ENCODE measurements at regions not wholly inside any gene's neighbourhood (a gene's known extent, or its start where the extent isn't known, plus 50 kb on each side); places are given as distances from the start of the nearest gene placed in this dataset.

DNA sequence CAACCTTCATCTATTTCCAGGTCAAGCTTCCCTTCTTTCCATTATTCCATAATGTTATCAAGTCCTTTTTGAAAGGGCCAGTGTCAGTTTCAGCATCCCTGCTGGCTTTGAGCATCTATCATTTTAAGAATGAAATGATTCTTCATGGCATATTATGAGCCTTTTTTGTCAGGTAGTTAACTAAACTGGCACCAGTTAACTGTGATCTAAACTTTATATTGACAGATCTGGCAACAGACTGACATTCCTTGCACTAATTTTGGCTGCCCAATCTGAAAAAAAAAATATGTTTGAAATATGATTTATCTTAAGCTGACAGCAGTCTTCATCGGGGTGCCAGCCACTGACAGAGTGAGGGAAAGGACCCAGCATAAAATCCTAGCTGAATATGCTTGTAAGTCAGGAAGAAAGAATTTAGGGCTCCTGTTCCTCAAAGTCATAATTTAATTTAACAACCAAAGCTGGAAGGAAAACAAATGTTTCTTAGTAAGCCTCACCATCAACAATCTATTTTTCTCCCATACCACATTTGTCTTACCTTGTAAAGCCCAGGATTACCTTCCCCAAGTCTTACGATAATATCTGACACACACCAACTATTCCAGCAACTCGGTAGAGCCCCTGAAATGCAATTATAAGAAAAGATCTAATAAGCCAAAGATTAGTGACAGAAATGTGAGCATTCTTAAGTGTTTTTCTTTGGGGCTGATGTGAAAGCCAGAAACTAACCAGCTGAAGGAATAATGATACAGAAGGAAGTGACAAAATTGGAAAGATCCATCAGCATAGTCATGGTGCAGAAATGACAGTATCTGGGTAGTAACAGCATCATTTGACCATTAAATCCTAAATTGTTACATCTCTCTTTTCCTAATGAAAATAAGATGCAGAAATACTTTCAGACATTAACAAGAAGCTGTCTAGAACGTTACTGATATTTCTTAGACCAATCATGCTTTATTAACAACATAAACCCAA, 228.1 kb downstream of the RBM43 start:
- TF ChIP-seq, protein P1, sequence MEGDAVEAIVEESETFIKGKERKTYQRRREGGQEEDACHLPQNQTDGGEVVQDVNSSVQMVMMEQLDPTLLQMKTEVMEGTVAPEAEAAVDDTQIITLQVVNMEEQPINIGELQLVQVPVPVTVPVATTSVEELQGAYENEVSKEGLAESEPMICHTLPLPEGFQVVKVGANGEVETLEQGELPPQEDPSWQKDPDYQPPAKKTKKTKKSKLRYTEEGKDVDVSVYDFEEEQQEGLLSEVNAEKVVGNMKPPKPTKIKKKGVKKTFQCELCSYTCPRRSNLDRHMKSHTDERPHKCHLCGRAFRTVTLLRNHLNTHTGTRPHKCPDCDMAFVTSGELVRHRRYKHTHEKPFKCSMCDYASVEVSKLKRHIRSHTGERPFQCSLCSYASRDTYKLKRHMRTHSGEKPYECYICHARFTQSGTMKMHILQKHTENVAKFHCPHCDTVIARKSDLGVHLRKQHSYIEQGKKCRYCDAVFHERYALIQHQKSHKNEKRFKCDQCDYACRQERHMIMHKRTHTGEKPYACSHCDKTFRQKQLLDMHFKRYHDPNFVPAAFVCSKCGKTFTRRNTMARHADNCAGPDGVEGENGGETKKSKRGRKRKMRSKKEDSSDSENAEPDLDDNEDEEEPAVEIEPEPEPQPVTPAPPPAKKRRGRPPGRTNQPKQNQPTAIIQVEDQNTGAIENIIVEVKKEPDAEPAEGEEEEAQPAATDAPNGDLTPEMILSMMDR (IDR thresholded peaks at IDR 0.05; ENCODE audit: low read length): no peak
- TF ChIP-seq EZH2 (optimal IDR thresholded peaks at IDR 0.05; ENCODE audit: low read depth, low read length) (no peak), EZH2phosphoT487 (IDR thresholded peaks at IDR 0.05; ENCODE audit: low read length) (no peak)
